Activated CD4-positive, alpha-beta T cell treated with anti-CD3 and anti-CD28 coated beads for 36 hours (primary cell): ENCODE measurements at regions not wholly inside any gene's neighbourhood (a gene's known extent, or its start where the extent isn't known, plus 50 kb on each side); places are given as distances from the start of the nearest gene placed in this dataset.

ENCODE experiments used
- ATAC-seq: fragments of 200-7000 bp; cut with Tn5 transposase; one replicate; pipeline ENCODE4 v1.10.0; 2021; ENCODE audit warnings: mild to moderate bottlenecking, moderate library complexity
- CTCF ChIA-PET: fragments of 350-600 bp; sonication (Branson Sonifier 250); formaldehyde crosslinking; loops from one replicate; lab custom pipeline; 2021; ENCODE audit warnings: antibody characterized with exemption; lab: Charles Lee
- POLR2A ChIA-PET: fragments of 350-600 bp; sonication (Branson Sonifier 250); formaldehyde crosslinking; loops from one replicate; lab custom pipeline; 2021; ENCODE audit warnings: antibody characterized with exemption, inconsistent platforms; lab: Charles Lee
- DNase-seq: peaks from one replicate; pipeline ENCODE4 v3.0.0-alpha.2; 2020
- H3K27ac Mint-ChIP-seq: one replicate; pipeline ENCODE4 v1.8.0; 2021; ENCODE audit warnings: mixed read lengths
- H3K27me3 Mint-ChIP-seq: one replicate; pipeline ENCODE4 v1.8.0; 2021; ENCODE audit warnings: mixed read lengths
- H3K36me3 Mint-ChIP-seq: one replicate; pipeline ENCODE4 v1.8.0; 2021; ENCODE audit warnings: low read depth, mixed read lengths
- H3K4me1 Mint-ChIP-seq: one replicate; pipeline ENCODE4 v1.8.0; 2021; ENCODE audit warnings: mixed read lengths
- H3K4me3 Mint-ChIP-seq: one replicate; pipeline ENCODE4 v1.8.0; 2021; ENCODE audit warnings: mild to moderate bottlenecking, moderate library complexity, mixed read lengths
- H3K9me3 Mint-ChIP-seq: one replicate; pipeline ENCODE4 v1.8.0; 2021; ENCODE audit warnings: low read depth, mixed read lengths
- intact Hi-C, 2 experiments: fragments of 100-400 bp; cut with DNase I in 1 of 2; cut with micrococcal nuclease in 1 of 2; formaldehyde crosslinking; loops; one replicate each; pipeline versions ENCODE4 v1.14.2 to v1.15.1; 2022 to 2024; cut with DNase I, micrococcal nuclease

- ATAC-seq: no peak
These were observed 747.1 kb upstream of the ADGRB3 start for GRCh38 chr6:67887747-67888545.

DNA sequence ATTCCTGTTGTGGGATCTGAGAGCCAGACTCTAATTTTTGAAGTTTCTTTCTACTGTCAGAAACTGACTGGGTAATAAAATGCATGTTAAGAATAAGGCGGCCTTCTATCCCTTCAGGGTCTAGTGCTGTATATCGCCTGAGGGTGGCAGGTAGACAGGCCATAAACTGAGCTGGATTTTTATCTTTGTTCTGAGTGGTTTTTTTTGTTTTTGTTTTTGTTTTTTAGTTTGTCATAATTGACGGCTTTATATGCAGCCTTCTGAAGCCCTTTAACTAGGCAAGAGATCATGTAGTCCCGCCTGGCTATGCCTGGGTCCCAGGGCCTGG lies 747.7 kb upstream of the ADGRB3 start:
- Mint-ChIP-seq H3K4me3 (no peak overlapping the region), H3K4me1 (no peaks in the 10 kb centered on the region), H3K9me3 (peaks cover 14% of the 10 kb centered on the region), H3K36me3 (no peaks in the 10 kb centered on the region), H3K27me3 (no peaks in the 10 kb centered on the region), H3K27ac (no peak overlapping the region)
- ATAC-seq: no peak
- ChIA-PET POLR2A (no interaction called here), CTCF (no interaction called here)
- DNase-seq: no peak
- intact Hi-C loops: no loop called here

More at GRCh38 chr6:67887747-67888545, 747.1 kb upstream of the ADGRB3 start:
- no peaks in the 10 kb centered on the region for H3K4me1 Mint-ChIP-seq
- DNase-seq: no peak
- H3K9me3 Mint-ChIP-seq: peaks cover 14% of the 10 kb centered on the region
- ChIA-PET CTCF (no interaction called here), POLR2A (no interaction called here)
- H3K4me3 Mint-ChIP-seq: no peak overlapping the region
- no peaks in the 10 kb centered on the region for H3K27me3 Mint-ChIP-seq
- no peak overlapping the region for H3K27ac Mint-ChIP-seq
- no peaks in the 10 kb centered on the region for H3K36me3 Mint-ChIP-seq
- intact Hi-C loops: no loop called here

DNA sequence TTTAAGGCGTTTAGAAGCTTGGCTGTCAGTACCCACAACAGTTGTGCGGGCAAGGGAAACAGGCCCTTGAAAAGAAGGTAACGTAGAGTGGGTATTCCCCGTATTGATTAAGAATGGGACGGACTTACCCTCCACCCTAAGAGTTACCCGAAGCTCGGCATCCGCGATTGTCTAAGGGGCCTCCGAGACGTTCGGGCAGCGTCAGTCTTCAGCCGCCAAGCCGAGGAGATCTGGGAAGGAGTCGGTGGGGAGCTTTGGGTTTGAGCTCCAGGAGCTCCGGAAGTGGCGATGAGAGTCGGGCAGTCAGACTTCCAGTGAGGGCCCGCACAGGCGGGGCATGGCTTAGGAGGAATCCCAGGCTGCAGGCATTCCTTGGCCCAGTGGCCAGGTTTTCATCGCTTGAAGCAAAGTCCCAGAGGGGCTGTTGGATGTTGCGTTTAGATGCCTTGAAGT lies 748.2 kb upstream of the ADGRB3 start:
- ATAC-seq (no peak), DNase-seq (no peak)
- ChIA-PET CTCF (no interaction called here), POLR2A (no interaction called here)
- Mint-ChIP-seq H3K4me3 (no peak overlapping the region), H3K36me3 (no peaks in the 10 kb centered on the region), H3K27me3 (no peaks in the 10 kb centered on the region), H3K9me3 (peaks cover 14% of the 10 kb centered on the region), H3K27ac (no peak overlapping the region), H3K4me1 (no peaks in the 10 kb centered on the region)
- intact Hi-C loops: no loop called here

GRCh38 chr6:67886036-67886707 lies 748.9 kb upstream of the ADGRB3 start:
- Mint-ChIP-seq H3K27me3 (no peaks in the 10 kb centered on the region), H3K9me3 (peaks cover 14% of the 10 kb centered on the region), H3K27ac (no peak overlapping the region), H3K4me1 (no peaks in the 10 kb centered on the region), H3K4me3 (no peak overlapping the region), H3K36me3 (no peaks in the 10 kb centered on the region)
- DNase-seq (no peak), ATAC-seq (no peak)
- CTCF ChIA-PET: no interaction called here
- POLR2A ChIA-PET: no interaction called here
- intact Hi-C loops: no loop called here

GRCh38 chr6:67885081-67886033 lies 749.7 kb upstream of the ADGRB3 start:
- ChIA-PET CTCF (no interaction called here), POLR2A (no interaction called here)
- Mint-ChIP-seq H3K4me3 (no peak overlapping the region), H3K27me3 (no peaks in the 10 kb centered on the region), H3K9me3 (peaks cover 14% of the 10 kb centered on the region), H3K36me3 (no peaks in the 10 kb centered on the region), H3K27ac (no peak overlapping the region), H3K4me1 (no peaks in the 10 kb centered on the region)
- intact Hi-C loops: no loop called here
- DNase-seq (no peak), ATAC-seq (no peak)

GRCh38 chr6:67884442-67884841 lies 750.6 kb upstream of the ADGRB3 start:
- intact Hi-C loops: no loop called here
- Mint-ChIP-seq H3K4me3 (no peak overlapping the region), H3K27me3 (no peaks in the 10 kb centered on the region), H3K4me1 (no peaks in the 10 kb centered on the region), H3K36me3 (no peaks in the 10 kb centered on the region), H3K27ac (no peak overlapping the region), H3K9me3 (peaks cover 14% of the 10 kb centered on the region)
- ChIA-PET CTCF (no interaction called here), POLR2A (no interaction called here)
- ATAC-seq: no peak
- DNase-seq: no peak

- POLR2A ChIA-PET: no interaction called here
- Mint-ChIP-seq H3K27ac (no peak overlapping the region), H3K27me3 (no peaks in the 10 kb centered on the region), H3K9me3 (peaks cover 13% of the 10 kb centered on the region), H3K4me3 (no peak overlapping the region), H3K4me1 (no peaks in the 10 kb centered on the region), H3K36me3 (no peaks in the 10 kb centered on the region)
- ATAC-seq: no peak
- intact Hi-C loops: no loop called here
- CTCF ChIA-PET: no interaction called here
- DNase-seq: no peak
These were observed 751.3 kb upstream of the ADGRB3 start for GRCh38 chr6:67883500-67884366.

DNA sequence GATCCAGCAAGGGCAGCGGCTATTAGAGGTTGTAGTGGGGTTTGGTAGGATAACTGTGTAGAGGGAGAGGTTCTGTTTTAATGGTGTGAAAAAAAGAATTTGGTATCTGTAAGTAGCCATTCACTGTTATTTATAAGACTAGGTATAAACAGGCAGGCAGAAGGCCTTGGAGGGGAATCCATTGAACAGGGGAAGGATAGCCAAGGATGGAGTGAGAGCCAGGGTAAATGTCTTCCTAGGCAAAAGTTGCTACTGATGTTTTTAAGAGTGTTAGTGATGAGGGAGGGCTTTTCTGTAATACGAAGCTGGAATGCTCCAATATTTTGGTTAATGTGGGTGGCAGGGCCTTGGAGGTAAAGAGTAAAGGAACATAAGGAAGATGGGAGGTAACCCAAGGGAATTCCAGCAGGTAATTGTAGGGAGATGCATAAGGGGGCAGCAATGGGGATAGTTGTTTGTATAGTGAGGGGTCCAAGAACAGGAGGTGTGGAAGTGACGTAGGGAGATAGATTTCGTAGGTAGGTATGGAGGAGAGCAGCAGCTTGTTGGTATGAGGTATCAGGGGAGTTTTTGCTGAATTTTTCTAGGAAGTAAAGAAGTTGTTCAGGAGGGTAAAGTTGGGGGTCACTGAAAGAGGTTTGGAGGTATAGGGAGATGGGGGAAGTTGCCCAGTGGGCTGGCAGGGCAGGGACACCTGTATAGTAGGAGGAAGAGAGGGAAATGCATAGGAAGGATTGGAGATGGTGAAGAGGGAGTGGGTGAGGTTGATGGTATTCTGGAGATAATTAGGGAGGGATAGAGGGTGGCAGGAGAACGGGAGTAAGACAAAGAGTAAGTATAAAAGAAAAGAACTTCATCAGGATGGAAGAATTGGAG lies 752.4 kb upstream of the ADGRB3 start:
- CTCF ChIA-PET: no interaction called here
- Mint-ChIP-seq H3K27ac (no peak overlapping the region), H3K4me1 (no peaks in the 10 kb centered on the region), H3K4me3 (no peak overlapping the region), H3K9me3 (peaks cover 7% of the 10 kb centered on the region), H3K36me3 (no peaks in the 10 kb centered on the region), H3K27me3 (no peaks in the 10 kb centered on the region)
- ATAC-seq: no peak
- DNase-seq: no peak
- intact Hi-C loops: no loop called here
- POLR2A ChIA-PET: no interaction called here

DNA sequence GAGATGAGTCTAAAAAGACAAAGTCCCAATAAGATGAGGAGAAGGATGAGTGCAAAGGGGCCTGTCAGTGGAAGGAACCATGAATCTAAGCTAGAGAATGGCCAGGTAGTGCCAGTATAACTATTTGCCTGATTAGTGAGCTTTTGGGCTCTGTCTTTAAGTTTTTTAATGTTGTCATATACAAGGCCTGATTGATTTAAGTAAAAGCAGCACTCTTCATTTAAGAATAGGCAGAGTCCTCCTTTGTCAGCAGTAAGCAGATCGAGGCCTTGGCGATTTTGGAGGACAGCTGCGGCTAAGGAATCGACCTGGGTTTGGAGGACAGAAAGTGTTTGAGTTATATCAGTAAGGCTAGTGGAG lies 753.4 kb upstream of the ADGRB3 start:
- H3K9me3 Mint-ChIP-seq: peaks cover 5% of the 10 kb centered on the region
- CTCF ChIA-PET: no interaction called here
- DNase-seq (no peak), ATAC-seq (no peak)
- no peak overlapping the region for H3K27ac Mint-ChIP-seq
- no peak overlapping the region for H3K4me3 Mint-ChIP-seq
- intact Hi-C loops: no loop called here
- no peaks in the 10 kb centered on the region for H3K27me3 Mint-ChIP-seq
- no peaks in the 10 kb centered on the region for H3K4me1 Mint-ChIP-seq
- no peaks in the 10 kb centered on the region for H3K36me3 Mint-ChIP-seq
- POLR2A ChIA-PET: no interaction called here

DNA sequence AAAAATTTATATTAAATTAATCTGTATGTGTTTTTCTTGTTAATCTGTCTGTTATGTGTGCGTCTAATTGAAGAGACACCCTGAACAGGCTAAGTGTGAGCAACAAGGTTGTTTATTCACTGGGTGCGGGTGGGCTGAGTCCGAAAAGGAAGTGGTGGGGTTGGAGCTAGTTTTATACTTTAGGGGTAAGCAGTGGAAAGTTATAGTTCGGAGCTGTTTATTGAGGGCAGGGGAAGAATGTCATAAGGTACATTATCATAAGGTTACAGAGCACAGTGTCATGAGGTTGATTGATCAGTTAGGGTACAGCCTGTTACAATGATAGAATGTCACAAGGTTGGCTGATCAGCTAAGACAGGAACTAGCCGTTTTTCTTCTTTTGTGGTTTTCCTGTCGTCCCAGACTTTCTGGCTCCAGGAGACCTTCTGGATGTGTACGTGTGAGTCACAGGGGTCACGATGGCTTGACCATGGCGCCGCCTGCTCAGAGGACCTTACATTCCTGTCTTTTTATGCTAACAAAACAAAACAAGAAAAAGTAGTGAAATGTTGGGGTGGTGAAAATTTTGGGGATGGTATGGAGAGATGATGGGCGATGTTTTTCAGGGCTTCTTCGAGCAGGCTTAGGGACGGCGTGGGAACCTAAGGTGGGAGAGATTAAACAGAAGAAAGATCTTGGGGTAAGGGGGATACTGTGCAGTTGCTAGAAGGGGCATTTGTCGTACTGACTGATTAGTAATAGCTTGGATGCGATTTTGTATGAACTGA lies 754.0 kb upstream of the ADGRB3 start:
- Mint-ChIP-seq H3K4me3 (no peak overlapping the region), H3K27ac (no peak overlapping the region), H3K27me3 (no peaks in the 10 kb centered on the region), H3K4me1 (no peaks in the 10 kb centered on the region), H3K9me3 (peaks cover 5% of the 10 kb centered on the region), H3K36me3 (no peaks in the 10 kb centered on the region)
- POLR2A ChIA-PET: no interaction called here
- ATAC-seq (no peak), DNase-seq (no peak)
- CTCF ChIA-PET: no interaction called here
- intact Hi-C loops: no loop called here
